Activated naive CD4-positive, alpha-beta T cell treated with Interleukin-2 at 50 U/mL for 16 hours (primary cell): ENCODE measurements at regions not wholly inside any gene's neighbourhood (a gene's known extent, or its start where the extent isn't known, plus 50 kb on each side); places are given as distances from the start of the nearest gene placed in this dataset.

Source experiments
- DNase-seq: peaks from one replicate; pipeline ENCODE4 v3.0.0-alpha.2; 2020

GRCh38 chr3:116767726-116768125 is 58.1 kb downstream of the TUSC7 start:
- DNase-seq = no peak

DNA sequence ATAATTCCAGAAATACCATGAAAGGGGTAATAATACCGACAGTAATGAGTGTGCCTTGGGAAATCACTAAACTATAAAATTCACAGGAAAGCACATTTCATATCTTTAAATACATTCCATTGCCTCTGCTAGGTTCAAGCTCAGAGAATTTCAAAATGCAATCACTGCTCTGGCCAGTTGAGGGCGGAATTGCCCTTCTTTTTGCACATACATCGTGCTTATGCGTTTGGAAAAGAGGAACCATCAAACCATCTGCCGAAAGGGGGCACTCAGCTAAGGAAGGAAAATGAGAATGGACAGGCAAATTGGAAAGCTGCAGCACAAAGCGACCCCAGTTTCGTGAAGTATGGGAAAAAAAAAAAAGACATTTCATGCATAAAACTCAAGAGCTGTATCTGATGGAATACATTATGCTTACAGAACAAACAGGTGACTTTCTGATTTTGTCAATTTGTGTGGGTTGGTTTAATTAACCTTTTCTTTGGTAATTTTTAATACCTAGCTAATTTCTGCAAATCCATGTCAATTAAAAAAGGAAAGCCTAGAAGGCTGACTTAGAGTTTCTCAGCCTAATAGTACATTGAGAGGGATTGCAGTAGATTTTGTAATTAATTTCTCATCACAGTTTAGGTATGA is 61.4 kb downstream of the TUSC7 start:
- peak; percentile 6 for DNase-seq

DNA sequence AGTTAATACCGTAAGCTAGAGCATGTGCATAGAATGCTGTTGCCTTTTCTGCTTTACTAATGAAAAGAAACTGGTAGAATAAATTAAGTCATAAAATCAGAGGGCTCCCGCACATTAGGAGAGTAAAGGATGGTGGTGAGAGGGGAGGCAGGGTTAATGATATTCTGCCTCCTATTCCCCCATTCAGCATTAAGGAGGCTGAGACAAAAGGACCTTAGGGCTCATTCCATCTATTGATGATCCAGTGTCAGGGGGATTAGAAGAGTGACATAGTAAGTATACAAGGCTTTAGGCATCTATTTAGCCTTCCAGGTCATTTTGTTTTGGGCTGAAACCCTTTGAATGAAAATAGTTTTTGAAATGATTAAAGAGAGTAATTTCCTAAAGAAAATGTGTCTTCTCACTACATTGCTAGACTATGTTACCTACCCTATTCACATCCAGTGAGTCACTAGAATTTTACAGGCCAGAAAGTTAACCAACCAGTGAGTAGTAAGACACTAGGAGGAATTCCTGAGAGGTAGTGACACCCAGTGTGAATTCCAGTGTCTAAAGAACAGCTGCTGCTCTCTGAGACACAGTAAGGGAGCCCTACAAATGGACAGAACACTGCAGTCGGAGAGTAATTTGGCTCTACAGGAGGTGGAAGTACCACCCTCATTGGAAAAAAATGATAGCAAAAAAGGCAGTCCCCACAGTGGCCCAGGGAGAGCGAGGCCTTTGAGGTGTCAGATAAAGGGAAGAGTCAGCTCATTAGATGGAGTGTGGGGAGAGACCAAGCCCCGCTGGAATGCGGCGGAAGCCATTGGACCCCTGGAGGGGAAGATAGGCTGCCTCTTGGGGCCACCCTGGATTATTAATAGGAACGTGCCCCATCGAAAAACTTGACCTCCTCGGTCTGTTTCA is 67.6 kb downstream of the TUSC7 start:
- DNase-seq = no peak

GRCh38 chr3:116785226-116785625 is 75.6 kb downstream of the TUSC7 start:
- DNase-seq = no peak

DNA sequence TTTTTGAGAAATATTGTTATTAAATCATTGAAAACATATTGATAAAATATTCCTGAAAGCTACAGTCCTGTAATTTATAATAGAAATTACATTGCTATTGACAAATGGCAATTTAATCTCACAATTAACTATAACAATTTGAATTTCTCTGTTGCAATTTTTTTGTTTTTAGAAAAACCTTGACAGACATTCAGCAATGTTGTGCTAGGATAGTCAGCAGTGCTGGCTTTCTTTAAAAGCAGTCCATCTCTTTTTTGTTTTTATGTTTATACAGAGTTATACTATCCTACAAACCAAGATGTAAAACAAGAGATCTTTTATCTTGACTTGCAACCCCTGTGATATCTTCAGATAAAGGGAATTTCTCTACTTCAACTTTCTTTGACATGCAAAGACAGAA is 93.1 kb downstream of the TUSC7 start:
- no peak for DNase-seq

GRCh38 chr3:116806351-116806750 is 96.8 kb downstream of the TUSC7 start:
- DNase-seq = no peak

- no peak for DNase-seq
Measured at GRCh38 chr3:116808725-116809124, 99.1 kb downstream of the TUSC7 start.

- DNase-seq = no peak
Measured at GRCh38 chr3:116809208-116809607, 99.6 kb downstream of the TUSC7 start.

DNA sequence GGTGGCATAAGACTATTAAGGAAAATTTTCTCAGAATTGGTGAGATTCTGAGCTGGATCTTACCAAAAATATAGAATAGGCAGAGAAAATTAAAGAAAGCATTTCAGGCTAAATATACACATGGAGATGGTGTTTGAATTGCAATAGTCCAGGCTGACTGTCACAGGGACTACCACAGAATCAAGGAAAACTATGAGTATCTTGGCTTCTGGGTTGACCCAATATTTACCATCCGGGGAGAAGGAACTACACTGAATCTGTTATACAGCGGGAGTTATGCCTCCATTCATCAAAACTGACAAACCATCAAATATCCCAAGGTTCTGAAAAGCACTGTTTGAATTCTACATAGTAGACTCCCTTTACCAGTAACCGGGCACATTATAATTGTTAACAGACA is 102.2 kb downstream of the TUSC7 start:
- DNase-seq = no peak

- DNase-seq = no peak
Measured at GRCh38 chr3:116812949-116813348, 103.4 kb downstream of the TUSC7 start.

GRCh38 chr3:116815321-116815720 is 105.7 kb downstream of the TUSC7 start:
- DNase-seq = no peak

- no peak for DNase-seq
Measured at GRCh38 chr3:116815831-116816588, 106.4 kb downstream of the TUSC7 start.

GRCh38 chr3:116821371-116821770 is 111.8 kb downstream of the TUSC7 start:
- no peak for DNase-seq

DNA sequence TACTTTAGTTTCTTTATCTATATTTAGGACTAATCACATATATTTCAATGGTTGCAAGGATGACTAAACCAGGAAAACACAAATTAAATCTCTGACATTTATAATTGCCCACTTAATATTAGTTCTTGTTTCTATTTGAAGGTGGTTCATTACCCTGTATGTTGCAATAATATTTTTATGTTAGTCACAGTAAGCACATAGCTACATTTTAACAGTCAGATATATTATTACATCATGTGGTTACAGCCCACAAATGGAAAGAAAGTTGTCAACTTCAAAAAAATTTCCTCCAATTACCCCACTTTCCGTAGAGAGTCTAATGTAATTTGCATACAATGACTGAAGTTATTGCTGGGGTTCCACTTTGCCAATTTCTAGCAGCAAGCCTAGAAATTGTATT is 114.6 kb downstream of the TUSC7 start:
- no peak for DNase-seq

GRCh38 chr3:116833202-116833601 is 123.6 kb downstream of the TUSC7 start:
- no peak for DNase-seq

DNA sequence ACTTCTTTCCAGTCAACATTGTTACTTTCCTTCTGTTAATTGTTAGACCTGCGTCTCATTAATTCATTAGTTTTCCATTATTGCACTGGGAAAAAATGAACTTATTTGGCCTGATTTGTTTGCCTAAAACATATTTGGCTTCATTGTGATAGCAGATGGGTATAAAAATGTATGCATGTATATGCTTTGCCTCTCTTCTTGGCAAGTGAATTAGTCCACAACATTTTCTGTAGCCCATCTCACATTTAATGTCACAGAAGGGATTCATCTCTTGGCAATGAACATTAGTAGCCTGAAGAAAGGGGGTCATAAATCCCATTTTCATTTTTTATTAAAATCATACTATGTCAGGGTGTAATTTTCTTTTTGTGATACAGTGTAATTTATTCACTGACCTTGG is 125.2 kb downstream of the TUSC7 start:
- DNase-seq = no peak

GRCh38 chr3:116835658-116836057 is 126.1 kb downstream of the TUSC7 start:
- no peak for DNase-seq

GRCh38 chr3:116836286-116836685 is 126.7 kb downstream of the TUSC7 start:
- no peak for DNase-seq

DNA sequence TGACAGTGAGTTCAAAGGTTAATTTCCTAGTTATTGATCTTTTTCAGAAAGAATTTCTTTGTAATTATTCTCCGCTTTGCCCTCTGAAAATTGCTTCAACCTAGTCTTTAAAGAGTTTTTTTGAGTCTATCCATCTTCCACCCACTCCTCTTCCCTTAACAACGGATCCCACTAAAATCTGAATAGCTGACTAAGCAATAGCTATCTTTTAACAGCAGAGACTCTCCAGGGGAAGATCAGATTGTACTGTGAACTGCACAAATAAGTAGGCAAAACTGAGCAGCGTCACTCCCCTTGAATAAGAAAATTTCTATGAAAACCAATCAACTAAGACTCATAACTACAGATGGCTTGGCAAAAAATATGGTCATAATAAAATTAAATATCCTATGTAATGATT is 127.9 kb downstream of the TUSC7 start:
- DNase-seq = no peak

GRCh38 chr3:116841003-116841735 is 131.6 kb downstream of the TUSC7 start:
- no peak for DNase-seq

- no peak for DNase-seq
Measured at GRCh38 chr3:116842254-116842957, 132.8 kb downstream of the TUSC7 start.

DNA sequence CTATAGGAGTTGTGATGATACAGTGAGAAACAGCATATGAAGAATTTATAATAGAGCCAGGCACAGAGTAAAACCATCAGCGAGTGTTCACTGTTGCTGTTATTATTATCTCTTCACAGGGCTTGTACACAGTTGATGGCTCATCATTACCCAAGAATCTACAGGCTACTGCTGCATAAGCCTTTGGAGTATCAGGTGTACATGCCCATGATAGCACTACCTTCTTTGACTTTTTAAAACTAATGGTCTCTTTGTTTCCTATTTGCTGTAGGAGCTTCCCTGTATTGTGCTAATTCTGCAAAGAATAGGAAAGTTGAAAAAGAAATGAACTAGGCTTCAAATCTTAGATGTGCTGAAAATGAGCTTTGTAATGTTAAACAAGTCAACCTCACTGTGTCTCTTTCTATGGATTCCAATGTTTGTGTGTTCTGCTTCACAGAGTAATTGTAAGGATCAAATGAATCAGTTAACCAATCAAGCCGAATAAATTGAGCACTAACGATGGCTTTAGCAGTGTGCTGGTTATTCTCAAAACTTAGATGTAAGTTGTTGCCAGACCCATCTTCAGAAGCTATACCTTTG is 138.8 kb downstream of the TUSC7 start:
- DNase-seq = no peak
